ENCODE measurements at regions not wholly inside any gene's neighbourhood (a gene's known extent, or its start where the extent isn't known, plus 50 kb on each side); places are given as distances from the start of the nearest gene placed in this dataset.

DNA sequence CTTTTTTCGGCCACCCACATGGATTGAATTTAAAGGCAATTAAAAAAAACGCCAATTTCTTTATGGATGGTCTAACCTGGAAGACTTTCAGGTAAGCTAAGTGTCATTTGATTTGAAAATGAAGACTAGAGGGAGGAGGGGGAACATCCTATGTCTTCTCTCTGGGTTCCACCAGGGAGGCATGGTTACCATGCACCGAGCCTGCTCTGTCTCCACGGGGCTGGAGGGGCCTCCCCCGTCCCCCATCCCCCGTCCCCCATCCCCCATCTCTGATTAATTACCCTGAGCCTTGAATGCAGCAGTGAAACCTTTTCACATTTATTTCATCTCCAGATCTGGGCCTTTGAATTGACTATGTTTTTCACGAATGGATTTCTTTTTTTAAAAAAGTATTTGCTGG, 135.1 kb downstream of the TLR5 start:
- DNase-seq (ENCODE audit: low read depth): no peak
- no peak overlapping the region for H3K4me3 ChIP-seq (ENCODE audit: low read depth, low read length)
- TF ChIP-seq, protein P1, sequence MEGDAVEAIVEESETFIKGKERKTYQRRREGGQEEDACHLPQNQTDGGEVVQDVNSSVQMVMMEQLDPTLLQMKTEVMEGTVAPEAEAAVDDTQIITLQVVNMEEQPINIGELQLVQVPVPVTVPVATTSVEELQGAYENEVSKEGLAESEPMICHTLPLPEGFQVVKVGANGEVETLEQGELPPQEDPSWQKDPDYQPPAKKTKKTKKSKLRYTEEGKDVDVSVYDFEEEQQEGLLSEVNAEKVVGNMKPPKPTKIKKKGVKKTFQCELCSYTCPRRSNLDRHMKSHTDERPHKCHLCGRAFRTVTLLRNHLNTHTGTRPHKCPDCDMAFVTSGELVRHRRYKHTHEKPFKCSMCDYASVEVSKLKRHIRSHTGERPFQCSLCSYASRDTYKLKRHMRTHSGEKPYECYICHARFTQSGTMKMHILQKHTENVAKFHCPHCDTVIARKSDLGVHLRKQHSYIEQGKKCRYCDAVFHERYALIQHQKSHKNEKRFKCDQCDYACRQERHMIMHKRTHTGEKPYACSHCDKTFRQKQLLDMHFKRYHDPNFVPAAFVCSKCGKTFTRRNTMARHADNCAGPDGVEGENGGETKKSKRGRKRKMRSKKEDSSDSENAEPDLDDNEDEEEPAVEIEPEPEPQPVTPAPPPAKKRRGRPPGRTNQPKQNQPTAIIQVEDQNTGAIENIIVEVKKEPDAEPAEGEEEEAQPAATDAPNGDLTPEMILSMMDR (IDR thresholded peaks at IDR 0.05; ENCODE audit: insufficient read depth, low read depth, low read length, missing control alignments): no peak

DNA sequence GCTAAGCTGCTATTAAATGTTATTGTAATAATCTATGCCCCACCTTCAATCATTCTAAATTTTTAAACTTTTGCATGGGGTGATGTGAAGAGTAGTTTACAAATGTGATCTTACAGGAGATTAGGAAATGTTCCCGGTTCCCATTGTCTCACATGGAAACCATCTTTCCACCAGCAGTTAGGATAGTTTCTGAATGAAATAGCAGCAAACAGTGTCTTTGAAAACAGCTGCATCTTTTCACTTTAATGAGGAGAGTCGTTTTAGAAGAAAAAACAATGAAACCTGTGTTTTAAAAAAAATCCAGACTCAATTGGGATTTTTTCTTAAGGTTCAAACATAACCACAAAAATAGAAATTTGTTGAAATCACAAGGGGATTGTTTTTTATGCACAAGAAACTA, 134.2 kb downstream of the TLR5 start:
- DNase-seq (ENCODE audit: low read depth): no peak
- no peak overlapping the region for H3K4me3 ChIP-seq (ENCODE audit: low read depth, low read length)
- TF ChIP-seq, protein P1 (IDR thresholded peaks at IDR 0.05; ENCODE audit: insufficient read depth, low read depth, low read length, missing control alignments): no peak

DNA sequence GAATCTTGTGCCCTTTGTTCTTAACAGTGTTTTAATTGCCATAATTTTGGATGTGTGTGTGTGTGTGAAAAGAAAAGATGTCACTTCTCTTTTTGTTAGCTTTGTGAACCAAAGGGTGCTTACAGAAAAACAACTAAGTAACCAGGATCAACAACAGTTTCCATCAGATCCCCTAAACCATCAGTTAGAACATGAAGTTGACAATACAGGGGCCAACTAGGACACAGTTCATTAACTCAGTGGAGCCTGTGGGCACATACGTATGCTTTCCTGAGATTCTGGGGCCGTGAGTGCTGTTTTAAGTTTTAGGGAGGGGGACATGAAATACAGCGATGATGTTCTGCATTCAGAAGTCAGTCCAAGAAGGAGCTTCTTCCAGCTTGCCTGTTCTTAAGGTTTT, 133.6 kb downstream of the TLR5 start:
- H3K4me3 ChIP-seq (ENCODE audit: low read depth, low read length): no peak overlapping the region
- no peak for DNase-seq (ENCODE audit: low read depth)
- TF ChIP-seq, protein P1 (IDR thresholded peaks at IDR 0.05; ENCODE audit: insufficient read depth, low read depth, low read length, missing control alignments): no peak

DNA sequence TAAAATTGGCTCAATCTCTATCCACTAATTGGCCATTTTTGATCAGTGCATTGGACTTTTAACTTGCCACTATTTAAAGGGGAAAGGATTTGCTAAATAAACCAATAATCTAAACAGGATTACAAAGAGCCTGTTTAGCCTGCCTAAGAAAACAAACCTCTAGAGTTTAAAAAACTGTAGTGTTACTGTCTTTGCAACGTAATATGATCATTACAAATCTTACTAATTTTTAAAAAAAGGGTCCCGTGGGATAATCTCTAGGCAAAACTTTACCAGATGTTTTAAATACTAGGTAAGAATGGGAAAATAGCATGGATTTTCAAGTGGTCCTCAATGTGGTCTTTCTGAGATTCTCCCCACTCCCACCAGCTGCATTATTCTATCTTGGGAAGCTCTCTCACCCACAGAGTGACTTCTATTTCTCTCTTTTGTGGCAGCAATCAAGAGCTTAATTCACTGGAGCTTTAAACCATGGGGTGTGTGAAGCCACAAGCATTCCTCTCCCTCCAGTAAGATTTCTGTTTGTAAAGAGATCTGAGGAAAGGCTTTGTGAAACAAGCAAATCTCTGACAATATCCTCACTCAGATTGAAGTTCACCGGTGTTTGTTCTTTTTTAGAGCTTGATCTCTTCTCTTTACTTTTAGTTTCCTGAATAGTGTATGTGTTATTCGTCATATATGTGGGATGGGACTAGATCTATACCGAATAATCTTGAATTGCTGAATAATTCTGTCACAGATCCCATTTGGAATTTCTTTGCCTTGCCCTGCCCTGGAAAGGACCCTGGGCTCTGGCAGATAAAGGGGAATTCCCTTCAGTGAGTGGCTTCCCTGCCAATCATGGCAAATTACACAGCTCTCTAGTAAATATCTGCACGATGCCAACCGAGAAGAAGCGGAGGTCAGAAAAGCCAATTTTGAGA, 132.2 kb downstream of the TLR5 start:
- H3K4me3 ChIP-seq (ENCODE audit: low read depth, low read length): no peak overlapping the region
- no peak for DNase-seq (ENCODE audit: low read depth)
- TF ChIP-seq, protein P1 (IDR thresholded peaks at IDR 0.05; ENCODE audit: insufficient read depth, low read depth, low read length, missing control alignments): no peak

DNA sequence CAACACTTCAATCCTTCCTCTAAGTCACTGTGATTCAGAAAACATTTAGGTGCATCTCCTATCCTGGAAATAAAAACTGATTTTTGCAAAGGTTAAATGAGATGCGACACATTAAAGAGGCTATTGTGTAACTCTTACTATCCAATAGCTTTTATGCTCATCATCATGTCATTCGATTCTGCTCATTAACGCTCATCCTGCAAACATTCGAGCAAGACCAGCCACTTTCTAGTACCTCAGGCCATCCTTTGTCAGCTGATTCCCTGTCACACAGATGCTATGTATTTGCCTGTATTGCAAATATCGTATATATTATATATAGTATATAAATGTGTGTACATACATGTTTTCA, 131.6 kb downstream of the TLR5 start:
- no peak for DNase-seq (ENCODE audit: low read depth)
- no peak overlapping the region for H3K4me3 ChIP-seq (ENCODE audit: low read depth, low read length)

DNA sequence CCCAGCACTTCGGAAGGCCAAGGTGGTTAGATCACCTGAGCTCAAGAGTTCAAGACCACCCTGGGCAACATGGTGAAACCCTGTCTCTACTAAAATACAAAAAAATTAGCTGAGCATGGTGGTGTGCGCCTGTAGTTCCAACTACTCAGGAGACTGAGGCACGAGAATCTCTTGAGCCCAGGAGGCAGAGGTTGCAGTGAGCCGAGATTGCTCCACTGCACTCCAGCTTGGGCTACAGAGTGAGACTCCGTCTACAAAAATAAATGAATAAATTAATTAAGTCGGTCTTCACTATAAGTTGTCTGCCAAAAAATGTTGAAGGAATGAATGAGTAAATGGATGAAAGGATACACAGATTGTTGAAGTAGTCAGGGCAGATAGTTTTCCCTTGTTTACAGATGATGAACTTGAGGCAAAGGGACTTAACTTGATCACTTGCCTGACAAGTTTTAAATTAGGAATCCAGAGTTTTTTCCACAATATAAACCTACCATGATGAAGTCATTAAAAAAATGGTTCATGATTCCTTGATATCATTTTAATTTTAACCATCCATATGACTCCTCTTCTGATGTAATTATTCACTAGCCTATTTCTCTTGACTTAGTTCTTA, 130.8 kb downstream of the TLR5 start:
- no peak for DNase-seq (ENCODE audit: low read depth)
- TF ChIP-seq, protein P1 (IDR thresholded peaks at IDR 0.05; ENCODE audit: insufficient read depth, low read depth, low read length, missing control alignments): no peak
- no peak overlapping the region for H3K4me3 ChIP-seq (ENCODE audit: low read depth, low read length)

More for the DNA sequence above, 131.6 kb downstream of the TLR5 start:
- TF ChIP-seq, protein P1 (IDR thresholded peaks at IDR 0.05; ENCODE audit: insufficient read depth, low read depth, low read length, missing control alignments): no peak

Measured in GM12865 (cell line).